ENCODE measurements at regions not wholly inside any gene's neighbourhood (a gene's known extent, or its start where the extent isn't known, plus 50 kb on each side); places are given as distances from the start of the nearest gene placed in this dataset.

DNA sequence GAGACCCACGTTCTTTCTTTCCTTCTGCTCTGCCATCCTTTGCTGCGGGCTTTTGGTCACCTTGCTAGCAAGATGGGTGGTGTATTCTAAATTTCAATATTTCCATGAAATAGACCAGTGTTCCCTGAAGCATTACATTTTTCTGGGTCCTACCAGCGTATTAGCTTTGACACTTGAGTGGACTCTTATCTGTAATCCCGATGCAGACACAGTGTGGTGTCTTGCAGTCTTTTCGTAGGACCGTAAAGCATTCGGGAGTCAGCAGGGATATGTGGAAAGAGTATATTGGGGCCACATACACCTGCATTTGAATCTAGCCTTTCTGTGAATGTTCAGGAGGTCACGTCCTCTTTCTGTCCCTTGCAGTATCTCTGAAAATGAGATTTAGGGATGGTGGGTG is 124.7 kb upstream of the CPEB4 start:
- DNase-seq (ENCODE audit: low read depth in 2 of 2): no peak

GRCh38 chr5:173764332-173765028 is 123.7 kb upstream of the CPEB4 start:
- no peak for DNase-seq (ENCODE audit: low read depth in 2 of 2)

DNA sequence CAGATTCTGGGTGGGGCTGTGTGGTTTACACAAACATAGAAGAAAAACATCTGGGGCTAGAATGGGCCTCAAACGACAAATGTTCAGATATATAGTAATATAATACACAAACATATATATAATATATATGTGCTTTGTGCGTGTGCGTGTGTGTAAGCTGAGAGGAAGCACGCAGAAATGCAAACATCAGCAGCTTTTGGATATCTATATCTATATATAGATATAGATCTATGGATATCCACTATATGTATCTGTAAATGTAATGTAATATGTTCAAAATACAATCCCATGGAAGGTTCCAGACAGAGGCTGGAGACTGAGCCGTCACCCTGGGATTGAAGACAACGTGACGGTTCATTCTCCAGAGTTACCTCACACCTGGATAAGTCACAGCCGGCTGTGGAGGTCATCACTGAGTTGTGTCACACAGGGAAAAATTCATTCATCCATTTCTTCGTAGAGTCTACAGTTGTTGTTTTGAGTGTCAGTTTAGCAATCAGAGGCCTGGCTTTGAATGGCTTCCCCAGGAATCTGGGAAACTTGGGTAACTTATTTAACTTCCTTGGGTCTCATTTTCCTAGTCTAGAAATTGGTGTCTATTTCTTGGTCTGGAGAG is 123.0 kb upstream of the CPEB4 start:
- DNase-seq (ENCODE audit: low read depth in 2 of 2): no peak

- DNase-seq (ENCODE audit: low read depth in 2 of 2): no peak
These were observed 122.5 kb upstream of the CPEB4 start for GRCh38 chr5:173765661-173766060.

DNA sequence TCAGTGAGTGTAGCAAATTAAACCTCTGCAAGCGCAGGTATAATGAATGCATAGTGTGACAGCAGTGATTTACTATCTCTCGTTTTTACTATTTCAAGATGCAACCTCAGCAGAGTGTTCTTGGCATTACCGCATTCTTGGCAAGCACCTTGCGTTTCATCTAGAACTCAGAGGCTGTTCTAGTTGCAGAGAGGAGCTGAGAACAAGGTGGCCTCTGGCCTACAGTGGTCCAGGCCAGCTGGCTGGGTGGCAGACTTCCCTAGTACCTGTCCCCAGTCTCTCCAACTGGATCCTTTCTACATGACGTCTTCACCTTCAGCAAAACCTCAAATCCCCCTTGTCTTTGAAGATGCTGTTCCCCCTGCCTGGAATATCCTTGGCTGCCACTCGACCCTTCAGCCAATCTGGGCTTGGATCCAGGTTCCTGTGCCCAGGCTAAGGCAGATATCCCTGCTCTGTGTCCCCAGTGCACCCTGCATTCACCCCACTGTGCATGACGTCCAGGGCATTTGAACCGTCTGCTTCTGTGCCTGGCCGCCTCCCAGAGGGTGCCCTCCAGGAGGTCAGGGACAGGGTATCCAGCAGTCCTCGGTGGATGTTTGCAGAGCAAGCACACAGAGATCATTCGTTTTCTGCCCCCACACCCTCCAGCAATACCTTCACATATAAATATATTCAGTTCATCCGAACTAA is 120.4 kb upstream of the CPEB4 start:
- DNase-seq (ENCODE audit: low read depth in 2 of 2): no peak

GRCh38 chr5:173768267-173768806 is 119.8 kb upstream of the CPEB4 start:
- no peak for DNase-seq (ENCODE audit: low read depth in 2 of 2)

DNA sequence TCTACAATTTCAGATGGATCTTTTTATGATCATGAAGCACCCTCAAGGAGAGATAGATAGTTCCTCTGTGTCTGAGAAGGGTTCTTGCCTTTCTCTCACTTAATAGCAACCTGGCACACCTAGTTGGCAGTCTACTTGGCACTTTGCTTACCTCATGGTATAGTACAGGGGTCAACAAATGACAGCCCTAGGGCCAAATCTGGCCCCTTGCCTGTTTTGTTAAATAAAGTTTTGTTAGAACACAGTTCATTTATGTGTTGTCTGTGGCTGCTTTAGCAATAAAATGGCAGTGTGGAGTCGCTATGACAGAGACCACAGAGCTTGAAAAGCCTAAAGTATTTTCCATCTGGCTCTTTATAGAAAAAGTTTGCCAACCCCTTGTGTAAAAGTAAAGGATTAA is 119.3 kb upstream of the CPEB4 start:
- DNase-seq (ENCODE audit: low read depth in 2 of 2): no peak

- DNase-seq (ENCODE audit: low read depth in 2 of 2): no peak
These were observed 117.5 kb upstream of the CPEB4 start for GRCh38 chr5:173770637-173771036.

GRCh38 chr5:173771121-173771724 is 116.9 kb upstream of the CPEB4 start:
- no peak for DNase-seq (ENCODE audit: low read depth in 2 of 2)

GRCh38 chr5:173771725-173772383 is 116.3 kb upstream of the CPEB4 start:
- DNase-seq (ENCODE audit: low read depth in 2 of 2): no peak

- no peak for DNase-seq (ENCODE audit: low read depth in 2 of 2)
These were observed 115.6 kb upstream of the CPEB4 start for GRCh38 chr5:173772384-173773059.

GRCh38 chr5:173774271-173774761 is 113.8 kb upstream of the CPEB4 start:
- no peak for DNase-seq (ENCODE audit: low read depth in 2 of 2)

DNA sequence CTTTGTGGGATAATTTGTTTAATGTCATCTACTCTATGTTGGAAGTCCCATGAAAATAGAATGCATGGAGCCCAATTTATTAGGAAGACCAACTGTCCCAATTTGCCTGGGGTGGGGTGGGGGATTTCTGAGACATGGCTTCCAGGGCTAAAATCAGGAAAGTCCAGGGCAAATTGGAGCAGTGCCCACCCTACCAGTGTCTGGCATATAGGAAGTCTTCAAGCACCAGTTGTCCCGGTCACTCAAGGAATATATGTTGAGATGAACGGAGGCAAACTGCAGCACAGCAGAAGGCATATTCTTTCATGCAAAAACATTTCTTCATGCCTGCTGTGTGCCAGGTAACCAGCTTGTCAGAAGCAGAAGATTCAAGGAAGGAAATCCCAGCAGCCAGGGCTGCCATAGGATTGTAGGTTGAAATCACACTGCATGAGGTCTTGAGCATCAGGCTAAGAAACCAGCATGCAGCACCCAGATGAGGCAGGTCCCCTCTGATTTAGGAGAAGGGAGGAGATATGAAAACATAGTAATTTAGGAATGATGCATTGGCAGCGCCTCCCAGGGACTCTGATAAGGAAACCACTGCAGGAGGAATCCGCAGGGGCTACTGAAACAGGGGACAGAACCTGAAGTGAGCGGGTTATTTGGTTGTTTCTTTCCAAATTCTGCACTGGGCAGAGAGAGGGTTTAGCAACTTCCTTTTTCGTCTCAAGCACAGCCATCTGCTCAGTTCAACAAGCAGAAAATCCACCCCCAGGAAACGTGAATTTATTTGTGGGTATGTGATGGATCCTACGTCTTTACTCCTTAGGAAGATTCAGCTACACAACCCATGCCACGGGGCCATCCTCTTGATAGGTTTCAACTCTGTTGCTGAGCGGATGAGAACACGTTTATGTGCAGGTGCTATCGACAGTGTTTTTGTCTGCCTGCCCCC is 112.6 kb upstream of the CPEB4 start:
- no peak for DNase-seq (ENCODE audit: low read depth in 2 of 2)

GRCh38 chr5:173777149-173777548 is 111.0 kb upstream of the CPEB4 start:
- no peak for DNase-seq (ENCODE audit: low read depth in 2 of 2)

DNA sequence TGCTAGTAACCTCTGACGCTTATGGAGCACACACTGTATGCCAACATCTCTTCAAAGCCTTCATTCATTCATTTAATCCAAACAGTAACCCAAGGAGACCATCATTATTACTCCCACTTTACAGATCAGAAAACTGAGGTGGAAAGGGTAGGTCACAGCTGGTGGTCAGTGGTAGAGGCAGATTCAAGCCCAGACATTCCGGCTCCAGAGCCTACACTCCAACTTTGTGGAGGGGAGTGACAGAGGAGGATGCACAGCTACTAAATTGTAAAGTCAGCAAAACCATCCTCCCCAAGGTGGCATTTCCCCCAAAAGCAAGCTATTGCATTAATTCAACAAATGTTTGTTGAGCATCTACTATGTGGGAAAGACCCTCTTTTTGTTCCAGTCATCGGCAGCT is 110.5 kb upstream of the CPEB4 start:
- DNase-seq (ENCODE audit: low read depth in 2 of 2): no peak

DNA sequence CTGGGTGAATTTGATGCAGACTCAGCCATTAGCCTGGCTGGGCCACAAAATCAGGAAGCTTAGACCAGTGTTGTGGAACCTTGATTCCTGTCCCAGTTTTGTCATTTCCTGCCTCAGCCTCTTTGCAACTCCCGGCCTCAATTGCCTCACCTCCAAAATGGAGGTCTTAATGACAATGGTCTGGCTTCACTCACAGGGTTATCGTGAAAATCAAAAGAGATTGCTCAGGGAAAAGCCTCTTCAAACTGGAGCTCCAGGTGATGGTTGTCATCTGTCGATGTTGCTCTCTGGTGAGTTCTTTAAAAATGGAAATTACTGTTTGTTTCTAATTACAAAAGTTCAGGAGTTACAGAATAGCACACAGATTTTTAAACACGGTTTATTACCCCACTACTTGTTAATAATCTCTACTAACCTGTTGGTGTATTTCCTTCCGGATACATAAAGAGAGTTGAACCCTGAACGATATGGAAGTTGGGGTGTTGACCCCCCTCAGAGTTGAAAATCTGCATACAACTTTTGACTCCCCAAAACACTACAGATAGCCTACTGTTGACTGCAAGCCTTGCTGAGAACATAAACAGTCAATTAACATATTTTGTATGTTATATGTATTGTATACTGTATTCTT is 109.9 kb upstream of the CPEB4 start:
- no peak for DNase-seq (ENCODE audit: low read depth in 2 of 2)

GRCh38 chr5:173778784-173779304 is 109.3 kb upstream of the CPEB4 start:
- DNase-seq (ENCODE audit: low read depth in 2 of 2): no peak

GRCh38 chr5:173780235-173781234 is 107.6 kb upstream of the CPEB4 start:
- DNase-seq (ENCODE audit: low read depth in 2 of 2): no peak

All from stimulated activated CD4-positive, alpha-beta T cell treated with anti-CD3 and anti-CD28 coated beads, Interleukin-1b, Interleukin-23, amount 100 ng/mL, for 1 hour (primary cell).